SJSA1 (cell line): ENCODE measurements at regions not wholly inside any gene's neighbourhood (a gene's known extent, or its start where the extent isn't known, plus 50 kb on each side); places are given as distances from the start of the nearest gene placed in this dataset.

Experiments
- DNase-seq, 2 experiments: peaks; one replicate each; pipeline ENCODE4 v3.0.0-alpha.2; 2015 to 2020; ENCODE audit warnings: low spot score in 2 of 2, low read depth in 1 of 2
- H3K27ac ChIP-seq: fragments of 250-450 bp; sonication (Bioruptor Pico); 2 replicates; pipeline ENCODE4 v1.5.1; 2020; ENCODE audit warnings: mild to moderate bottlenecking, moderate library complexity
- H3K27me3 ChIP-seq: fragments of 250-450 bp; sonication (Bioruptor Pico); replicated peaks from 2 replicates; pipeline ENCODE4 v1.5.1; 2020; ENCODE audit warnings: mild to moderate bottlenecking, moderate library complexity
- H3K36me3 ChIP-seq: fragments of 250-450 bp; sonication (Bioruptor Pico); 2 replicates; pipeline ENCODE4 v1.5.1; 2020; ENCODE audit warnings: mild to moderate bottlenecking
- H3K4me1 ChIP-seq: fragments of 250-450 bp; sonication (Bioruptor Pico); replicated peaks from 2 replicates; pipeline ENCODE4 v1.6.1; 2021; ENCODE audit warnings: mild to moderate bottlenecking
- H3K4me3 ChIP-seq: fragments of 250-450 bp; sonication (Bioruptor Pico); 2 replicates; pipeline ENCODE4 v1.5.1; 2020; ENCODE audit warnings: mild to moderate bottlenecking
- H3K9me3 ChIP-seq: fragments of 250-450 bp; sonication (Bioruptor Pico); replicated peaks from 2 replicates; pipeline ENCODE4 v1.5.1; 2020; ENCODE audit warnings: mild to moderate bottlenecking

DNA sequence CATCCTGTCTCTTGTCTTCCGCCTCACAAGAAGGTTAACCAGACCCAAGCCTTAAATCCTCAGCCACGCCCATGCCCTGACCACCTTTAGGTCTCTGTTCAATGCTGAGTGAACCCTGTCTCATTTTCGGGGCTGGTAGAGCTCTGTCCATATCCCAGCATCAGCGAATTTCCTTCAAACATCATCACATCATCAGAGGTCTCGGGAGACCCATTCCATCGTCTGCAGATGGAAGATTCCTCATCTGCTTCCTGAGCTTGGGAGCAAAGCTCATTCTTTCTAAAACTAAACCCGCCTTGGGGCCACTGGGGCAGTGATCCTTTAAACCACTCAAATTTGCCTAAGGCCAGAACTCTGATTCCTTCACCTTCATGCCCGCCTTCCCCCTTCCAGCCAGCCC, 173.7 kb downstream of the TTC32 start:
- Histone ChIP-seq H3K27ac (no peak overlapping the region), H3K36me3 (no peaks in the 10 kb centered on the region), H3K4me1 (no peaks in the 10 kb centered on the region), H3K4me3 (no peak overlapping the region), H3K27me3 (no peaks in the 10 kb centered on the region), H3K9me3 (peaks cover 2% of the 10 kb centered on the region; the same call in 1 of the 2 replicates)
- no peak for DNase-seq

DNA sequence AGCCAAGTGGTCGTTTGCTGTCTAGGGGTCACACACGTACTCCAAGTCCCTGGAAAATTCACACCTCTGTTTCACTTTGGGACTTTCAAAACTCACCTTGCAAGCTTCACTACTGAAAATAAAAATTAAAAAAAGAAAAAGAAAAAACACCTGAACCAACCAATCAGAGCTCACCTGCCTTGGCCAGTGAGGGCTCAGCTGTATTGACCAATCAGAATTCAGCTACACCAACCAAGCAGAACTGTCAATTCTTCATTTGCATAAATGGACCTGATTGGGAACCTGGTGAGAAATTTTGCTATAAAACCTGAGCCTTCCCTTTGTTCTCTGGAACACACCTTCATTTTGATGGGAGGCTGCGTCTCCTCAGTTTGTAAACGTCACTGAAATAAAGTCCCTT, 176.4 kb downstream of the TTC32 start:
- no peak overlapping the region for H3K27ac ChIP-seq
- H3K9me3 ChIP-seq = no peaks in the 10 kb centered on the region; the same call in 1 of the 2 replicates
- H3K36me3 ChIP-seq = no peaks in the 10 kb centered on the region
- H3K4me1 ChIP-seq = no peaks in the 10 kb centered on the region
- H3K27me3 ChIP-seq = no peaks in the 10 kb centered on the region
- H3K4me3 ChIP-seq = no peak overlapping the region
- DNase-seq = no peak

DNA sequence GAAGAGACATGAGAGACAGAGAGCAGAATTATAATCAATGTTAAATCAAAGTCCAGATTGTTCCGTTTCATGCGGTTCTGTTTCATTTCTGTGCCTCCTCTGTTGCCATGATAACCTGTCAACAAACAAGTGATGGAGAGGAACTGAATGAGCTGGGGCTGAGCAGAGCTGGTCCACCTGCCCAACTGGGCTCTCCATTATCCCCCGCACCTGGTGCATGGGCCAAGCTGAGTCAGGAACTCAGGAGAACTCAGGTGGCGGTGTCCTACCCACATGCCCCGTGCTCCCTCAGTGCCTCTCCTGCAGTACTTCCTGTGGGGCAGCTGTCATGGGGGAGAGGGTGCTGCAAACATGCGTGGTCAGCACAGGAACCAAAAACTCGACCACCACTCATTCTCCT, 178.8 kb downstream of the TTC32 start:
- Histone ChIP-seq H3K9me3 (no peaks in the 10 kb centered on the region), H3K36me3 (no peaks in the 10 kb centered on the region), H3K4me3 (no peak overlapping the region), H3K4me1 (no peaks in the 10 kb centered on the region), H3K27me3 (no peaks in the 10 kb centered on the region), H3K27ac (no peak overlapping the region)
- no peak for DNase-seq

DNA sequence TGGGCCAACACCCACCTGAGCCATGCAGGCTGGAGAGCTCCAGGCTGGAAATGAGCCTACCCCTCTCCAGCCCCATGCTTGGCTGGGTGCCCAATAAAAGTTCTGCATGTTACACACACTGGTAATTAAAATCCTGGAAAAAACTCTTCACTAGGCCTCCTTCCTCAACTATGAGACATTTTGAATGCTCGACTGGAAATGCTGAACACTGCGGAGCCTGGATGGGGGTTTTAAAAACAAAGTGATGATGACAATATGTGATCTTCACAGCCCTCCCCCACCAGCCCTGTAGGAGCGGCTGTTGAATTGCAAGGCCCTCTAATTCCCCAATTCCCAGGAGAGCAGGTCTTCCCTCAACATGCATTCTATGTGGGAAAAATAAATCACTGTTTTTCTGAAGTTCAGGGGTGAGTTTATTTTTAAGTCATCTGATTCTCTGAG, 179.2 kb downstream of the TTC32 start:
- no peak for DNase-seq

DNA sequence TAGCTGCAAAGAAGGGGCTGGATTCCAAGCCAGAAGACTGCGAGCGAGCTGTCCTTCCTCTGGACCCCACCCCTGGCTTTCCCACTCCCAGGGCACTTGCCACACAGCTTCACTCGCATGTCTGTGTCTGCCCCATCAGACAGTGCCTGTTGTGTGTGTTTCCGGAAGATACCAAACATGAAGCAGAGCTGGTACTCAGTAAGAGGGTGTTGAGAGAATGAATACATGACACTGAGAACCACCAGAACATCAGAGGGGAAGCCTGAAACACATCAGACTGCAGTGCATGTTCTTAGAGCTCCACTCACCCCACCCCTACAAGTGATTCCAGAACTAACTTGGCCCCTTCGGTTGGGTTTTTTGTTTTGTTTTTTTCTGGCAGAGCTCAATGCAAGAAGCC, 181.5 kb downstream of the TTC32 start:
- Histone ChIP-seq H3K27me3 (no peaks in the 10 kb centered on the region), H3K4me3 (no peak overlapping the region), H3K9me3 (no peaks in the 10 kb centered on the region), H3K36me3 (no peaks in the 10 kb centered on the region), H3K4me1 (peaks cover 4% of the 10 kb centered on the region), H3K27ac (no peak overlapping the region)
- no peak for DNase-seq

More for the DNA sequence above, 179.2 kb downstream of the TTC32 start:
- H3K27me3 ChIP-seq = no peaks in the 10 kb centered on the region
- no peak overlapping the region for H3K27ac ChIP-seq
- H3K9me3 ChIP-seq = no peaks in the 10 kb centered on the region
- H3K4me1 ChIP-seq = no peaks in the 10 kb centered on the region
- no peak overlapping the region for H3K4me3 ChIP-seq
- no peaks in the 10 kb centered on the region for H3K36me3 ChIP-seq

DNA sequence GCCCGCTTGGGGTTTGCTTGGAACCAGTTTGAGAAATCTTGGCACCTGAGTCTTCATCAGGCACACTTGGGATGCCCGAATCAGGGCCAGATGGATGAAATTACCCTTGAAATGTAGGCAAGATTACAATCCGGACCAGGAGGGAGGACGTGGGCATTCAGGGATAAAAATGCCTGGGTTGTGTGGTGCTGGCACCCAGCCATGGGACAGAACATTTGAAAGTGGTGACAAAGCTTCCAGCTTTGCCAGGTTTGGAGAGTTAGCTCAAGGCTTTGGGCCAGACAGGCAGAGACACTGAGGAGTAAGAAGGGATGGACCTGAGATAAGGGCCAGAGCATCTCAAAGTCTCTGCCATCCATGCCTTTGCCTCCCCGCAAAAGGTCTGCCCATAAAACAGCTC, 182.2 kb downstream of the TTC32 start:
- Histone ChIP-seq H3K4me1 (peaks cover 12% of the 10 kb centered on the region), H3K9me3 (no peaks in the 10 kb centered on the region), H3K27ac (no peak overlapping the region), H3K36me3 (no peaks in the 10 kb centered on the region), H3K4me3 (no peak overlapping the region), H3K27me3 (no peaks in the 10 kb centered on the region)
- no peak for DNase-seq

DNA sequence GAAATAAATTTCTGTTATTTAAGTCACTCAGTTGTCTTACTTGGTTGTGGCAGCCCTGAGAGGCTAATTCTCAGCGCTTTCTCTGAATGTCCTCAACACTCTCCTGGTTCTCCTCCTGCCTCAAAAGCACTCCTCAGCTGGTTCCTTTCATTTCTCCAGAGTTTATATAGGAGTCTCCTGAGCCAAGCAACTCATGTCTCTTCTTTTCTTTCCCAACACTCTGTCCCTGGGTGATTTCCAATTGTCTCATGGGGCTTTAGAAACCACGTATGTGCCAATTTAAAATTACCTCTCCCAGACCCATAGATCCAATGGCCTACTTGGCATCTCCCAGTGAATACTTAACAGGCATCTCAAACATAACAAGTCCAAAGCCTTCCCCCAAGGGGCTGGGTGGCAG, 184.3 kb downstream of the TTC32 start:
- peaks cover 12% of the 10 kb centered on the region for H3K4me1 ChIP-seq
- H3K9me3 ChIP-seq = no peaks in the 10 kb centered on the region
- no peak for DNase-seq
- H3K4me3 ChIP-seq = no peak overlapping the region
- H3K27ac ChIP-seq = no peak overlapping the region
- no peaks in the 10 kb centered on the region for H3K36me3 ChIP-seq
- no peaks in the 10 kb centered on the region for H3K27me3 ChIP-seq

DNA sequence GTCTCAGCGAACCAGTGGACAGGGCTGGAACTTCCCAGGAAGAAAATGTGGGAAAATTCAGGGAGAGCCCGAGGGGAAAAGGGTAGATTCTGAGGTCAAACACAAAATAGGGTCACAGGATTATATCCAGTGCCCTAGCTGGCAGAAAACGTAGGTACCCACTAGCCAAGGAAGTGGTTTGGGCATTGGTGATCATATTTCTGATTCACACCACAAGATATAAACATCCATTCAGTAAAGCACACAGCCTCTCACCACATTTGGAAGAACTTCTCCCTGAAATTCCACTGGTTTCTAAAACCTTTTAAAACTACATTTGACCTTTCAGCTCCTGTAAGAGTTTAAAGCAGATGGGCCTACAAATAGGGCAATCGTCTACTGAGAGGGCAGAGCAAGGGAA, 186.9 kb downstream of the TTC32 start:
- Histone ChIP-seq H3K27me3 (no peaks in the 10 kb centered on the region), H3K36me3 (no peaks in the 10 kb centered on the region), H3K4me1 (peaks cover 26% of the 10 kb centered on the region), H3K27ac (no peak overlapping the region), H3K9me3 (no peaks in the 10 kb centered on the region), H3K4me3 (no peak overlapping the region)
- peak in 1 of 2 experiments; percentile 29 for DNase-seq

DNA sequence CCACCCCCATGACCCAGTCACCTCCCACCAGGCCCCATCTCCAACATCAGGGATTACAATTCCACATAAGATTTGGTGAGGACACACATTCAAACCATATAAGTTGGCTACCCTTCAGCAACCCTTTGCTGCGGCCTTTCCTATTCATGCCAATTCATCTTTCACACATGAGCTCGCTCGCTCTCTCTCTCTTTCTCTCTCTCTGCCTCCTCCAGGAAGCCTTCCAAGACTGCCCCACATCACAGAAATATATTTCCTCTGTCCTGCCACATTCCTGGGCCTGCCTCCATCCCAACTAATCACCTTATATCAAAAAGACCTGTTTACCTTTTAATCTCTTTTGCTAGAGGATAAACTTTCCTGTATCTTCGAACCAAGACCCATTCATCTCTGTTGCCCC, 188.9 kb downstream of the TTC32 start:
- no peaks in the 10 kb centered on the region for H3K27me3 ChIP-seq
- no peak for DNase-seq
- H3K27ac ChIP-seq = no peak overlapping the region
- no peaks in the 10 kb centered on the region for H3K36me3 ChIP-seq
- H3K4me3 ChIP-seq = no peak overlapping the region
- no peaks in the 10 kb centered on the region for H3K9me3 ChIP-seq
- H3K4me1 ChIP-seq = peaks cover 26% of the 10 kb centered on the region

DNA sequence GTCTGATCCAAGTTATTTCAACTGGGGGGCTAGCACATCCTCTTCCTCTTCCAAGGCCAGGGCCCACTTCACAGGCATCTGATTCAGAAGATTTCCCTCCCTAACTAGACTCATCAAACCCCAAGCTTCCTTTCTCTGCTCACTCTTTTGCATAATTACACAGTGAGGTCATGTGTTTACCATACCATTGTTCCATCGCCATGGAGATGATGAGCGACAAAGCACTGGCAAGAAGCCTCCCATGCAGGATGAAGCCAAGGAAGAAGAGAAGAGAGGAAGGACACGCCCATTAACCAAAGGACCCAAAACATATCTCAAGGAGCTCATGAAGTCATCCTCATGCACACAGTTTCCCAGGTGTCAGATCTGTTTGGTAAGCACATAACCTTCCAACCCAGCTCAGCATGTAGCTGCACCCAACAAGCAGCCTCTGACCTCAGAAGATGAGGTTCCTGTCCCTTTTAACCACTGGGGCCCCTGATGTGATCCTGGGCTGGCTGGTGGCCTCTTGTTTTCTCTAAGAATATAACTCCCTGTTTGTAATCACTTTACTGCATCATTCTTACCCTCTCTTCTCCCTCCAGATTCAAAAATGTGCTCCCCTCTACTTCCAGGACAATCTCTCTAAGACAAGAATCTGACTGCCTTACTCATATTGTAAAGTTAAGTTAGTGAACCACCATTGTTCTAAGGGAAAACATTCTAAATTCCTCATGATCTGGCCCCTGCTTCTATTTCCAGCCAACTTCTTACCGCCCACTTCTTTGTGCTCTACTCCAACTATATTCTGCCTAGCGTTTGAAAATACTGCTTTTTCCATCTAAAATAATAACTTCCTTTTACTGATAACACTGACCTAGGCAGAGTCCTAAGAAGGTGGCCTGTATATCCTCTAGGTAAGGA, 190.1 kb downstream of the TTC32 start:
- DNase-seq = peak; percentile 88 to 95
- H3K4me1 ChIP-seq = peaks cover 26% of the 10 kb centered on the region
- no peaks in the 10 kb centered on the region for H3K36me3 ChIP-seq
- peak overlapping the region; percentile 74 for H3K27ac ChIP-seq
- H3K9me3 ChIP-seq = no peaks in the 10 kb centered on the region
- H3K27me3 ChIP-seq = no peaks in the 10 kb centered on the region
- no peak overlapping the region for H3K4me3 ChIP-seq

DNA sequence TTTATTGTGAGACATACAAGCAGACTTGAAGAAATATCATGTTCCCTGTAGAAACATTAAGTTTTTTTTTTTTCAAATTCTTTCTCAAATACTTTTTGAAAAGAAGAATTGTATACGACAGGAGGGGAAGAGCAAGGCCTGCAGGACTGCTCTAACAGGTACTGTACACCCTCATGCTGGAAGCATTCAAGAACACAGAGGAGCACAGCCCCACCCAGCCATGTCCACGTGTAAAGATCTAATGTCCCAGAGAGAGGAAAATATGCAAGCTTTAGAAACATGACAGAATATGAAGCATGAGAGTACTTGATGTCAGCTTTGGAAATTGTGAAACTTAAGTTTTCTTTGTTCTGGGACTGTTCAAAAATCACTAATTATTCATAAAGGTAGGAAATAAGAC, 191.6 kb downstream of the TTC32 start:
- no peak overlapping the region for H3K27ac ChIP-seq
- H3K36me3 ChIP-seq = no peaks in the 10 kb centered on the region
- H3K9me3 ChIP-seq = no peaks in the 10 kb centered on the region
- H3K4me1 ChIP-seq = peaks cover 21% of the 10 kb centered on the region
- no peak overlapping the region for H3K4me3 ChIP-seq
- no peaks in the 10 kb centered on the region for H3K27me3 ChIP-seq
- no peak for DNase-seq

DNA sequence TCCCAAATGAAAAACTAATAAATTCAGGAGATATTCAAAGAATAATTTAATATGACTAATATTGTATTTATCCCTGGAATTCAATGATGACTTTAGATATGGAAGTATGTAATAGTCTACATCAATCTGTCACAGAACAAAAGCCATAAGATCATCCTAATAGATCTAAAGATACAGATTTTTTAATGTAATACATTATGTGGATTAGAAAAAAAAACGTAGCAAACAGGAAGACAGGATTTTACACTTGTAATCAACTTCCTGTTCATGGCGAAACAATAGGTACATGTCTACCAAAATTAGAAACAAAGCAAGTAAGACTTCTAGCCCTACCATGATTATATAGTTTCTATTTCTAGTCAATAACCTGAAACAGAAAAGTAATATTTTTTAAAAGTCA, 192.2 kb downstream of the TTC32 start:
- Histone ChIP-seq H3K9me3 (no peaks in the 10 kb centered on the region), H3K36me3 (no peaks in the 10 kb centered on the region), H3K27ac (no peak overlapping the region), H3K27me3 (no peaks in the 10 kb centered on the region), H3K4me1 (peaks cover 14% of the 10 kb centered on the region), H3K4me3 (no peak overlapping the region)
- DNase-seq = no peak

DNA sequence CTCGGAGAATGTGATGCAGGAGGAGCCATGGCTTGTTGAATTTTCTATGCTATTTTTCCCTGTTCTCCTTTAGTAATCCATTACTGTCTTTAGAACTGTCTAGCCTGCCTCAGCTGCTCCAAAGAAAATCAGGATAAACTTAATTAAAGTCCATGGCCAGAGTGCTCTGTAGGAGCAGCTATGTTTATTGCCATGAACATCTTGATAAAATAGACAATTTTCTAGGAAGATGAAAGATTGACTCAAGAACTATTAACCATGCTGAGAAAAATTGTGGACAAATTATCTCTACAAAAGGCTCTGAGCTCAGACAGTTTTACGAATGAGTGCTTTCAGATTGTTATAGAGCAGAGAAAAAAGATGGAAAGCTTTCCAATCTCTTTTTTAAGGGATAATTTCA, 193.0 kb downstream of the TTC32 start:
- no peaks in the 10 kb centered on the region for H3K9me3 ChIP-seq
- peaks cover 14% of the 10 kb centered on the region for H3K4me1 ChIP-seq
- H3K36me3 ChIP-seq = no peaks in the 10 kb centered on the region
- H3K27me3 ChIP-seq = no peaks in the 10 kb centered on the region
- no peak overlapping the region for H3K4me3 ChIP-seq
- no peak for DNase-seq
- no peak overlapping the region for H3K27ac ChIP-seq

DNA sequence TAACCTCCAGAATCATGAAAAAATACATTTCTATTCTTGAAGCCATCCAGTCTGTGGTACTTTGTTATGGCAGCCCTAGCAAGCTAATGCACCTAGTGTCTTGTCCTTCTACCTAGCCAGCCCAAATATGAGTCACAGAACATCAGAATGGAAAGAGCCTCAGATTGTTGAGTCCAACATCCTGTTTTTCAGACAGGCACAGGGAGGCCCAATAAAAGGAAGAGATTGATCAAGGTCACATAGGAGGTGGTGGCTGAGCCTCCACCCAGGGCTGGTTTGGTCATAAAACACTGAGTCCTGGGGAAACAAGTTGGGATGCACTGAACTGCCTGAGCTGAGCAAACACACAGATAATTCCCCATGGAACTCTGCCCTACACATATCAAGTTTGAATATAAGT, 195.5 kb downstream of the TTC32 start:
- H3K27ac ChIP-seq = no peak overlapping the region
- no peak for DNase-seq

DNA sequence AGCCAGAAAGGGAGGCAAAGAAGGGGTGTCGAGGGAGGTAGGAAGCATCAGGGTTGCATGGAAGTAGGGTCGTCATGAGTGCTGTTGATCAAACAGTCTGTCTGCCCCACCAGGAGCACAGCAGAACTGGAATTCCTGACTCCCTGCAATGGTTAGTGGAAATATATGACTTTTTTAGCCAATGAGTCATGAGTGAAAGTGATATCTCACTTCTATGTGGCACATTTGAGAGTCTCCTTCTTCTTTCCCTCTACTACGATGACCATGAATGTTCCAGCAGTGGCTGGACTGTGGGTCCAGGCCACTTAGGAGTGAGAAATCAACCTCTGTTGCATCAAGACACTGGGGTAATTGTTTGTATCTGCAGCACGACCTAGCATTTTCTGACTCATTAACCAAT, 199.5 kb downstream of the TTC32 start:
- Histone ChIP-seq H3K36me3 (no peaks in the 10 kb centered on the region), H3K4me3 (no peak overlapping the region), H3K27ac (no peak overlapping the region), H3K27me3 (no peaks in the 10 kb centered on the region), H3K4me1 (no peaks in the 10 kb centered on the region), H3K9me3 (no peaks in the 10 kb centered on the region)
- DNase-seq = no peak

More for the DNA sequence above, 195.5 kb downstream of the TTC32 start:
- Histone ChIP-seq H3K4me3 (no peak overlapping the region), H3K9me3 (no peaks in the 10 kb centered on the region), H3K36me3 (no peaks in the 10 kb centered on the region), H3K27me3 (no peaks in the 10 kb centered on the region), H3K4me1 (peaks cover 4% of the 10 kb centered on the region)
